HG03342 (cell line): ENCODE measurements at regions not wholly inside any gene's neighbourhood (a gene's known extent, or its start where the extent isn't known, plus 50 kb on each side); places are given as distances from the start of the nearest gene placed in this dataset.
"Not testable (repeated sequence)": the region's sequence is repeated elsewhere in the genome, so short reads cannot be mapped to it uniquely, and the experiment has no call there.

Experiments used
- ATAC-seq: cut with Tn5 transposase; IDR thresholded peaks from one replicate; pipeline ENCODE4 v1.9.1; 2021; ENCODE audit warnings: mild to moderate bottlenecking, moderate library complexity; ENCODE audit not compliant: unreplicated experiment

DNA sequence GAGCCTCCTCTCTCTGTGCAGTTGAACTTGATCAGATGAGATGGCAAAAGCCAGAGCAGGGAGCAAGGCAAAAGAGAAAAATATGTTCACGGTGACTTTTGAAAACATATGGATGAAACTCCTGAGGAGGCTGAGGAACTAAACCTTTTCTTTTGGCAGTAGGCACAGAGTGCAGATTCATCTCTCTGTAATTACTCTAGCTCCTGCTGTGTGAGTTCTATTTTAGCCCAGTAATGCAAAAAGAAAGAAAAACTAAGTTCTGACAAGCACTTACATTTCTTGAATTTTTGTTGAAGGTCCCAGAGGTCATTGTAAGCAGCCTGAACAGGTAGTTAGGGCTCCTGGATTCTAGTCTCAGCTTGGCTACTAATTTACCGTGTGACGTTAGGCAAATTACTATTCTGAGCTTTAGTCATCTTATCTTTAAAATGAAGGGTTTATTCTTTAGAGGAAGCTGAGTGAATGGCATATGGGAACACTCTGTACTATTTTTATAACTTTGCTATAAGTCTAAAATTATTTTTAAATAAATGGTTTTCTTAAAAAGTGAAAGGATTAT lies 114.7 kb upstream of the NBPF26 start:
- ATAC-seq, result not testable (repeated sequence)

DNA sequence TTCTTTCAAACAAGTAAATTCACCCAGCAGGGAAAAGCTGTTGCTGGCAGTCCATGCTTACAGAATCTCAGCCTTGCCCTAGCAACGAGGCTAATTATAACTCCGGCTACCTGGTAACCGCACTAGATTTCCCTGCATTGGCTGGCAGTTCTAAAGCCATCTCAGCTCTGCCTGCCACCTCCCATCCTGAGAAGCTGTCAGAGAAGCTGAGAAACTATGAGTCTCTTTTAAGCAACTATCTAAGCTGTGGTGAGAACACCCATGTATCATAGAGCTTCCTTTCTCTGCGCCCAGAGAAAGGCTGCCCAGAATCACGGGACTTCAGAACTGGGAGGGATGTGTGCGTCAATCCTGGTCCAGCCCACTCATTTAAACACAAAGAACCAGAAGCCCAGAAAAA lies 113.9 kb upstream of the NBPF26 start:
- not testable (repeated sequence) for ATAC-seq

DNA sequence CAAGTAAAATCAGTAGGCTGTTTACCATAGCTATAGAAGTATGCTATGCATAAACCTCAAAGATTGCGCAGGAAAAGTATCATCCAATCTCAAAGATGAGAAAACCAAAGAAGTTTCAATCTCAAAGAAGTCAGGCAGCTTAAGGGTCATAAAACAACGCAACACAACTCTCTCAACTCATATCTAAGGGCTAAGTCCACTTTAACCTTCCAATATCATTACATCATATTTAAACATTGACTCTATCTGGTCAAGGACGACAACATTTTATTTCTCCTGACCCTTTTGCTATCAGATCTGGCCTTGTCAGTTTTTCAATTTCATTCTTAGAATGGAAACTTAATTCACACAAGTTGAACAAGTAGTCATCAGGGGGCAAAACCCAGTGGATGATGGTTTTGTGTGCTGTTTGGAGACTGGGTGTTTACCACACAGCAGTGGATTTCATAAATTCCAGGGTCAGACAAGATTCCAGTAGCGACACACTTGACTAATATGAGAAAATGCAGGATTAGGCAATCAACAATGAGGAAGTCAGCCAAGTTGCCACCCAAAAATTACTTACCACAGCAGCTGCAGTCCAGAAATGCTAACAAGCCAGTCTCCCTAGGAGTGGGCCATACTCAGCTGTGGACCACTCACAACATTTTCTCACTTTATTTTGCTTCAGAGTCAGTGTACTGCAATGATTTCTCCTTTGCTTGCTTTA lies 108.7 kb upstream of the NBPF26 start:
- ATAC-seq, result not testable (repeated sequence)

DNA sequence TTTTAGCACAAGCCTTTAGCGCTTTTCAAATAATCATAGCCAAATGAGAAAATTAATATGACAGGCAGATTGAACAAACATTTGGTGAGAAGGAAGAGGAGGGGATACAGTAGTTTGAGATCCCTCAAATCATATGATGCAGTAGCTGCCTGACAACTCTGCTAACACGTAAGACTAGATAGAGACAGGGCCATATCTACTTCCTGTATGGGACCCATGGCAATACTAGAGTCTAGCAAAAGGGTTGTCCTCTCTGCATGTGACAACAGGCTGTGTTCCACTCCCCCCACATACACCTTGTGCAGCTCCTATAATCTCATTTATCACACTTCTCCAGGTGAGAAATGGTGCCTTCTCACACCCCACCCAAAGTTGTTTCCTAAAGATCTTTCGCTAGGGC lies 106.3 kb upstream of the NBPF26 start:
- ATAC-seq, result not testable (repeated sequence)

GRCh38 chr1:120619867-120620692 lies 103.7 kb upstream of the NBPF26 start:
- ATAC-seq, result not testable (repeated sequence)

DNA sequence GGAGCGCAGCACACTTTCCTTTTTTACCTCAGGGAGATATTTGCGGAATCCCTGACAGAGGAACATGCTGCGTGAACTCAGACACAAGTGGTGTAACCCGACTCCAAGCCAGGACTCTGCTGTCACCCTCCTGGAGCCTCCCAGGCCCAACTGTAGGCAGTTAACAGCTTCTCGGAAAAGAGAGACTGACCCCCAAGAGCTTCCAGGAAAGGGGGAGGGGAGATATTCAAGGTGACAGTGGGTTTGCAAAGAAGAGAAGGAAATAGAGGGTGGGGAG lies 103.1 kb upstream of the NBPF26 start:
- ATAC-seq, result not testable (repeated sequence)

DNA sequence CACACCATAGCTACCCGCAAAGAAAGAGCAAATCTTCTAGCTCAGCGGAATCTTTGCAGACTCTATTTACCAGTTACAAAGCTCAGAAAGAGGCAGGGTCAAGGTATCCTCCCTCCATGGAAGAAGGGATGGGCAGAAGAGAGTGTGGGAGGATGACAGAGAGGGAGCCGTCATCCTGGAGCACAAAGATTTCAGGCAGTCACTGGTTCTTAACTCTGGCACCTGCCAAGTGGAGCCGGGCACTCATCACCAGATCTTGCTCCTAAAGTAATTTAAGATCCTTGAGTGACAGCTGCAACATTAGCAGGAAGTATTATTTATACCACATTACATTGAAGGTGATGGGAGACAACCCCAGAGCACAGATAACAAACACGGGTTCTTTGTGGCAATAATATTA lies 102.5 kb upstream of the NBPF26 start:
- not testable (repeated sequence) for ATAC-seq

- not testable (repeated sequence) for ATAC-seq
Observed at GRCh38 chr1:120623539-120623938, 100.2 kb upstream of the NBPF26 start.

DNA sequence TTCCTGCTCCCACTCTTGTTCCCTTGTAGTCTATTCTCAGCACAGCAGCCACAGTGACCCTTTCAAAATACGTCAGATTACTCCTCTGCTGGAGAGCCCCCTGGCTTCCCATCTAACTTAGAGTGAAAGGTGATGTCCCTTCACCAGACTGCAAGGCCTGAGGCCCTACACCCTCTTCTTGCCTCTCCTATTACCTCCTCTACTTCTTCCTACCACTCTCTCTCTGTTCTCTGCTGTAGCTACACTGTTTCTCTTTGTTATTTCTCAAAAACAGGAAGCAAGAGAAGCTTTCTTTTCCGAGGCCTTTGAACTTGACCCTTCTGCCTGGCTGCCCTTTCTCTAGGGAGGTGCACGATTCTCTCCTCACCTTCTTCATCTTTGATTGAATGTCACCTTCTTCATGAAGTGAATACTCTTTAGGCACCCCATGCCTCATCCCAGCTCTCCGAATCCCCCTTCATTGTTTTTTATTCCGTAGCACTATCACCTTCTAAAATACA lies 99.1 kb upstream of the NBPF26 start:
- not testable (repeated sequence) for ATAC-seq

GRCh38 chr1:120629832-120630455 lies 93.8 kb upstream of the NBPF26 start:
- not testable (repeated sequence) for ATAC-seq

DNA sequence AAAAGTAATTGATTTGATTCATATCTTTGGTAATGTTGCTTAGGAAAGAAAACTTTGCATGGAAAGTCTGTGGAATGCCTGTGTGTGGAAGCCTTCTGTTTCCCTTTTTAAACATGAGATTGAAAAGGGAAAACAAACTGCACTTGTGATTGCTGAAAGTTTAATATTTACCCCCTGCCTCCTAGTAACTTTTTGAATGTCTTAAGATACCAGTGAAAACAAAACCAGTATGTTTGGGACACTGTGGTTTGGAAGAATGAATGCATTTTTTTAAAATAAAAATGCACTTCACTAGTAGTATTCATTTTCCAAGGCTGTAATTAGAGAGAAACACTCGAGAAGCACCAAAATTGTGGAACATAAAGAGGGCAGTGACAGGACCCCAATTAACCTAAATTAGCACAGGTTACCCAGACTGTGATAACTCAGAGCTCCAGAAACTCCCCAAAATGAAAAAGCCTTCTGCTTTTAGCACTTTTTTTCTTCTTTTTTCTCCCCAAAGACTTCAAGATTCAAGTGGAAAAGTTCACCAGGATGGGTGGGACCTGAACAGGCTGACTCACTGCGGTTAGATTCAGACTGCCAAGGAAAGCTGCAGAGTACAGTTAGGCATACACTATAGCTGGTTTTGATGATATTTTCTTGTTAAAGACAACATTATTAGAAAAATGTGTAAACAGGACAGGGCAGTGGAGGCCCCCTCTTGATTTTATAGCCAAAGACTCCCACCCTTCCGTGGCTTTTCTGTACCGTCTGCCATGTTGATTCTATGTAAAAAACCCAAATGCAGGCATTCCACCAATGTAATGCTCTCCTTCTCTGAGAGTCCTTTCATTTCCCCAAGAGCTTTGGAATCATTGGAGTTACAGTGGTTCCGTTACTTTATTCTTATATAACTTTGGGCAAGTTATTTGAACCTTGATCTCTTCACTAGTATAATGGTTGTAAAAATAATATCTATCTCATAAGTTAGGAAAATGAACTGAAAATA lies 88.6 kb upstream of the NBPF26 start:
- not testable (repeated sequence) for ATAC-seq

DNA sequence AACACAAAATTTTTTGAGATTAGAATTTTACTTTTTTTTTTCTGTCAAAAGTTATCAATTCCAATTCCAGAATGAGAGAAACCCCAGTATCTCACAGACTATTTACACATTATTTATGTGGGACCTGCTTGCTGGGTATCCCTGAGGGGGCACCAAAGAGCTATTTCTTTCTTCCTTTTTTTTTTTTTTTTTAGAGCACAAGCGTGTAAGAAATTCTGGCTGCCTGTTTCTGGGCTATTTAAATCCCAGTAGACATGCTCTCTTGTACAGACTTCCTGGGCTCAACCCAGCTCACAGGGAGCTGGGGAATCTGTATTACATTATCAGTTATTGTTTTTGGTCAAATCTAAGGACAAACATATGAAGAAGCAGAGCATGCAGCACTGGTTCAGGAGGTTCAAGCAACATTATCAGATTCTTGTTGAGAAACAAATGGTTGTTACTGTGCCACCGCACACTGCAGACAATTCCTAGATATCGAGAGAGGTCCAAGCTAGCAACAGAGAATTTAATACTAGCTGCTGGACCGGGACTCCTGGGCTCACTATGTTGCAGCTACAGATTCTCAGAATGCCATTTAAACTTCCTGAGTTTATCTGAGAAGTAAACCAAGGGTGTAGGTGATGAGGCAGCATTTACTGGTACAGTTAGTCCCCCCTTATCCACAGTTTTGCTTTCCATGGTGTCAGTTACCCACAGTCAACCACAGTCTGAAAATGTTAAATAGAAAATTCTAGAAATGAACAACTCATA lies 83.3 kb upstream of the NBPF26 start:
- not testable (repeated sequence) for ATAC-seq

GRCh38 chr1:120641014-120641302 lies 82.8 kb upstream of the NBPF26 start:
- ATAC-seq, result not testable (repeated sequence)

DNA sequence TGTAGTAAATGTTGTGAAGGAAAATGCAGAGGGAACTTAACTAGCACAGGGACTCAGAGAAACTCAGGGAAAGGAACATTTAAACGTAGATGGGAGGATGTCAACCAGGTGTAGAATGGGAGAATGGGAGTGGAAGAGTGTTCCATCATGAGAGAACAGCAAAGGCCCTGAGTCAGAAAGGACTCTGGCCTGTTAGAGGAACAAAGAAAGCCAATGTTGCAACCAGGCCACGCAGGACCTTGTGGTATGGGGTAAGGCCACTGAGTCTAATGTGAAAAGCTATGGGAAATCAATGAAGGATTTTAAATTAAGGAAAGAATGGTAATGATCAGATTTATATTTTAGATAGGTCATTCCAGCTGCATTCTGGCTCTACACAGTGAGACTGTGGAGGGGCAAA lies 76.6 kb upstream of the NBPF26 start:
- not testable (repeated sequence) for ATAC-seq

- ATAC-seq, result not testable (repeated sequence)
Observed at GRCh38 chr1:120648915-120649623, 74.7 kb upstream of the NBPF26 start.

DNA sequence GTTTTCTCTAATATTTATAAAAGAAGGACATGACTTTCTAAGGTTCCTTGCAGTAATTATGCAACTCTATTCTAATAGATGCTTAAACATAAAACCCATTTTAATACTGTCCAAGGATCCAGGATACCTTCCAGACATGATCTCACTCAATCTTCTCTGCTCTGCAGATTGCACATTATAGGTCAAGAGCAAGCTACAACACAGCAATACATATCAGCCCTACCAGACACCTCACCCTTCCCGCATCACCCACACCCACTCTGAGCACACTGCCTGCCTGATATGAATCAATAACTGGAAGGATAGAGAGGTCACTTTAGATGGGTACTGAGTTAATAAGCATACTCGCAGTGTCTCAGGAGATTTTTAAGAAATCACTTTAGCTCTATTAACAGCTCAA lies 74.0 kb upstream of the NBPF26 start:
- ATAC-seq, result not testable (repeated sequence)

DNA sequence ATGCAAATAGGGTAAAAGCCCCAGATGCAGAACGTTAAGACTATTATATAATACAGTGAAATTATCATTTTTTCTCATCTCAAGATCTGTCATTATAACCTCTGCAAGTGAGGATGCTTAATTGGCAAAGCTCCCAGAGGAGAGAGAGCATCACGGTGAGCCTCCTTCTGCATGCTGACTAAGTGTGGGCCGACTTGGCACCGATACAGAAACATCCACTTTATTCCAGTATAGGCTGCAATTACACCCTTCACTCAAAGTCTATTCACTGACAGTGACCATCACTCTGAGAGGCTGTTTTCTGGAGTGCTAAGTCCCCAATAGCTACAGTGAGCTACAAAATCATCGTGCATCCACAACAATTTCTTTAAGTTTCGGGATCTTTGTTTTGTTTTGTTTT lies 69.6 kb upstream of the NBPF26 start:
- ATAC-seq, result not testable (repeated sequence)

DNA sequence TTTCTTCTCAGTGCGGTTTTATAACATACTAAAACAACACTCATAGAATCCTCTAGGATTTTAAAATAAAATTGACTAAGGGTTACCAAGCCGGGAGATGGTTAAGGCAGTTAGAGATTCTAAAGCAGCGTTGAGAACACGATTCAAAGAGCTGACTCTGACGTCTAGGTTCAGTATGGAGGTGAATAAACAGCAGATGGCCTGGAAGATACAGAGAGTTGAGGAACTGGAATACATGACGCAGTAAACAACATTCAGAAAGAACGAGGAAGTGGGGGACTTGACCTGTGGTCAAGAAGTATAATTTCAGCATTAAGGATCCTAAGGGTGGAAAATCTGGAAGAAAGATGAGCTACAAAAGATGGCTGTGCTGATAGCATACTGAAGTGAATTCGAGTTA lies 68.4 kb upstream of the NBPF26 start:
- ATAC-seq, result not testable (repeated sequence)

- not testable (repeated sequence) for ATAC-seq
Observed at GRCh38 chr1:120656116-120656515, 67.6 kb upstream of the NBPF26 start.
